Activated T-cell treated with anti-CD3 and anti-CD28 coated beads, Interleukin-2, amount 50 U/mL, for 24 hours (primary cell): ENCODE measurements at regions not wholly inside any gene's neighbourhood (a gene's known extent, or its start where the extent isn't known, plus 50 kb on each side); places are given as distances from the start of the nearest gene placed in this dataset.
"Not testable (repeated sequence)": the region's sequence is repeated elsewhere in the genome, so short reads cannot be mapped to it uniquely, and the experiment has no call there.

Experiments used
- DNase-seq: peaks from one replicate; pipeline ENCODE4 v3.0.0-alpha.2; 2020
- H3K27ac Mint-ChIP-seq: 2 replicates; pipeline ENCODE4 v1.8.0; 2020; ENCODE audit warnings: mild to moderate bottlenecking, mixed read lengths
- H3K27me3 Mint-ChIP-seq: 2 replicates; pipeline ENCODE4 v1.8.0; 2020; ENCODE audit warnings: mixed read lengths
- H3K36me3 Mint-ChIP-seq: 2 replicates; pipeline ENCODE4 v1.8.0; 2020; ENCODE audit warnings: low read depth, mixed read lengths
- H3K4me1 Mint-ChIP-seq: 2 replicates; pipeline ENCODE4 v1.8.0; 2020; ENCODE audit warnings: low read depth, mixed read lengths
- H3K4me3 Mint-ChIP-seq: 2 replicates; pipeline ENCODE4 v1.8.0; 2020; ENCODE audit warnings: mild to moderate bottlenecking, moderate library complexity, mixed read lengths
- H3K9me3 Mint-ChIP-seq: 2 replicates; pipeline ENCODE4 v1.8.0; 2020; ENCODE audit warnings: mixed read lengths

DNA sequence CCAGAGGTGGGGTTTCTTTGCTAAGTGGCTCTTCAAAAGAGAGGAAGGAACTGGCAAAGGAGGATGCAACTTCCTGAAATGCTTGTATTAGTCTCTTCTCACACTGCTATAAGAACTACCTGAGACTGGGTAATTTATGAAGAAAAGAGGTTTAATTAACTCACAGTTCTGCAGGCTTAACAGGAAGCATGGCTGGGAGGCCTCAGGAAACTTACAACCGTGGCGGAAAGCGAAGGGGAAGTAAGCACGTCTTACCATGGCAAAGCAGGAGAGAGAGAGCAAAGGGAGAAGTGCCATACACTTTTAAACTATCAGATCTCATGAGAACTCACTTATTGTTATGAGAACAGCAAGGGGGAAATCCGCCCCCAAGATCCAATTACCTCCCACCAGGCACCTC, 505.7 kb downstream of the ZNF674 start:
- no peaks in the 10 kb centered on the region for H3K36me3 Mint-ChIP-seq
- H3K4me3 Mint-ChIP-seq, result no peak overlapping the region
- DNase-seq, result no peak
- H3K4me1 Mint-ChIP-seq, result peaks cover 2% of the 10 kb centered on the region
- H3K9me3 Mint-ChIP-seq, result peaks cover 9% of the 10 kb centered on the region
- no peak overlapping the region for H3K27ac Mint-ChIP-seq
- H3K27me3 Mint-ChIP-seq, result peaks cover 53% of the 10 kb centered on the region

DNA sequence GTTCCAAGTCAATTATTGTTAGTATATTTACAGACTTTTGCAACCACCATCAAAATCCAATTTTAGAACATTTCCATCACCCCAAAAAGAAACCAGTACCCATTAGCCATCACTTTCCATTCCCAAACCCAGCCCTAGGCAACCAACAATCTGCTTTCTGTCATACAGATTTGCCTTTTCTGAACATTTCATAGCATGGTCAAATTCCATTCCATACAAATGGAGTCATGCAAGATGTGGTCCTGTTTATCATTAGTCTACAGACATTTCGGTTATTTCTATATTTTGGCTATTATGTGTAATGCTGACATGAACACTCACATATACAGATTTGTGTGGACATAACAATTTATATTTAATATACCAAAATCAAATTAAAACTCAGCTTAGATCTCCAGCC, 508.7 kb downstream of the ZNF674 start:
- Mint-ChIP-seq H3K36me3 (no peaks in the 10 kb centered on the region), H3K4me1 (peaks cover 2% of the 10 kb centered on the region), H3K4me3 (no peak overlapping the region), H3K27me3 (peaks cover 42% of the 10 kb centered on the region), H3K27ac (no peak overlapping the region), H3K9me3 (peaks cover 6% of the 10 kb centered on the region)
- DNase-seq, result no peak

DNA sequence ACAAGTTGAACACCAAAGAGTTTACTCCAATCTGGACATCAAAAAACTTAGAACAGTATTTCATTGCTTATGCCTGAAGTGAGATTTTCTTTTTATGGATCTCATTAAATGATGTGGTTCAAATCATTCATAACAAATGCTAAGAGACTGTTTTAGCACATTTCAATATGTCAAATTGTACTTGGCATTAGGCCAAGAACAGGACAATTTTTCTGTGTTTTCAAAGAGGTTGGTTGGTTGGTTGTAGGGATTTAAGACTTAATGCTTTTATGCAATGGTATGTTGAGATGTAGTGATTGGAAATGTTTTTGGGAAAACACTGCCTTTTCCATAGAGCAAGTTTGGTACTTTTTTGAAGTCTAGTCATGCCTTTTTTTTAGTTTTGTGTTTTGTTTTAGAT, 510.4 kb downstream of the ZNF674 start:
- Mint-ChIP-seq H3K36me3 (no peaks in the 10 kb centered on the region), H3K27me3 (peaks cover 44% of the 10 kb centered on the region), H3K27ac (no peak overlapping the region), H3K9me3 (no peaks in the 10 kb centered on the region), H3K4me3 (no peak overlapping the region), H3K4me1 (peaks cover 2% of the 10 kb centered on the region)
- DNase-seq, result no peak

DNA sequence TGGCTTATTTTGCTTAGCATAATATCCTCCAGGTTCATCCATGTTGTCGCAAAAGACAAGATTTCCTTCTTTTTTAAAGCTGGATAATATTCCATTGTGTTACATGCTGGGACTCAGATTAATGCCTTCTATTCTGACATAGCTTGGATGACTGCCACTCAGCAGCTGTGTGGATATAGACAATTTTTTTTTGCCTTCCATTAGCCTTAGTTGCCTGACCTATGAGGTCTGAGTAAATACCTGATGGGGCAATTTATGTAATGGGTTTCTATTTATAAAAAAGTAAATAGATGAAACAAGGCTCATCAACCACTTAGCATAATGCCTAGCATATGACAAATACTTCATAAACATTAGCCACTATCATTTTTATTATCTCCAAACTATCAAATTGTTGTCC, 515.4 kb downstream of the ZNF674 start:
- Mint-ChIP-seq H3K4me1 (no peaks in the 10 kb centered on the region), H3K27me3 (peaks cover 42% of the 10 kb centered on the region), H3K4me3 (no peak overlapping the region), H3K36me3 (no peaks in the 10 kb centered on the region), H3K27ac (no peak overlapping the region), H3K9me3 (peaks cover 1% of the 10 kb centered on the region)
- DNase-seq, result no peak

DNA sequence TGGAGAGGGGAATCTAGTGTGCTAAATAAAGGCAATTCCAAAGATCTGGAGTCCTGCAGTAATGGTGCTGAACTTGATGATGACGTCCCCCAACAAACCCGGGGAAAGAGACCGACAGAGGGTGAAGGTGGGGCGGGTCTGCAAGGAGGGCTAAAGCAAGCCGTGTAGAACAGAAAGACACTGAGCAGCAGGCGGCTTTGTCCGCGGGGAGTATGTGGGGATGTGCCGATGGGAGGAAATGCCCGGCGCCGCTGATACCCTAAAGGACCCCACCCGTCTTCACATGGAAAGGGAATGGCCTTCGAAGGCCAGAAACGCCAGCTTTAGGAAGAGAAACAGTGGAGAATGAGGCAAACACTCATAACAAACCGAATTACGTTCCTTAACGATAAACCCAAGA, 528.9 kb downstream of the ZNF674 start:
- no peak for DNase-seq
- H3K4me1 Mint-ChIP-seq, result no peaks in the 10 kb centered on the region
- no peaks in the 10 kb centered on the region for H3K36me3 Mint-ChIP-seq
- H3K4me3 Mint-ChIP-seq, result no peak overlapping the region
- no peak overlapping the region for H3K27ac Mint-ChIP-seq
- H3K9me3 Mint-ChIP-seq, result no peaks in the 10 kb centered on the region
- H3K27me3 Mint-ChIP-seq, result peaks cover 65% of the 10 kb centered on the region

DNA sequence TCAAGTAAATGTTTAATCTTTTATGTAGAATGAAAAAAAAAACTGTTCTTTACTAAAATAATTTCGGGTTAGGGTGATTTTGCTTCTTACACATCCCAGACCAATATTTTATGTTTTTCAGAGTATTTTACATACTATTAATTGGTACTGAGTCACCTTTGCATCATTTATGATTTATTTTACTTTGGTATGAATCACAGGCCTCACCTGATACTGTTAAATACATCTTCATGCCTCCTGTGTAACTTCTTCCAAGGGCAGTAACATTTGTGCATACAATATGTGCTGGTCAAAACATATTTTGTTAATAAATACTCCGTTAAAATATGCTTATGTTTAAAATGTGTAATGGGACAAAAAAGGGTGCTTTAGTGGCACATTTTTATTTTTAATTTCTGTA, 529.6 kb downstream of the ZNF674 start:
- Mint-ChIP-seq H3K4me1 (no peaks in the 10 kb centered on the region), H3K27me3 (peaks cover 64% of the 10 kb centered on the region), H3K36me3 (no peaks in the 10 kb centered on the region), H3K4me3 (no peak overlapping the region), H3K9me3 (no peaks in the 10 kb centered on the region), H3K27ac (no peak overlapping the region)
- no peak for DNase-seq

DNA sequence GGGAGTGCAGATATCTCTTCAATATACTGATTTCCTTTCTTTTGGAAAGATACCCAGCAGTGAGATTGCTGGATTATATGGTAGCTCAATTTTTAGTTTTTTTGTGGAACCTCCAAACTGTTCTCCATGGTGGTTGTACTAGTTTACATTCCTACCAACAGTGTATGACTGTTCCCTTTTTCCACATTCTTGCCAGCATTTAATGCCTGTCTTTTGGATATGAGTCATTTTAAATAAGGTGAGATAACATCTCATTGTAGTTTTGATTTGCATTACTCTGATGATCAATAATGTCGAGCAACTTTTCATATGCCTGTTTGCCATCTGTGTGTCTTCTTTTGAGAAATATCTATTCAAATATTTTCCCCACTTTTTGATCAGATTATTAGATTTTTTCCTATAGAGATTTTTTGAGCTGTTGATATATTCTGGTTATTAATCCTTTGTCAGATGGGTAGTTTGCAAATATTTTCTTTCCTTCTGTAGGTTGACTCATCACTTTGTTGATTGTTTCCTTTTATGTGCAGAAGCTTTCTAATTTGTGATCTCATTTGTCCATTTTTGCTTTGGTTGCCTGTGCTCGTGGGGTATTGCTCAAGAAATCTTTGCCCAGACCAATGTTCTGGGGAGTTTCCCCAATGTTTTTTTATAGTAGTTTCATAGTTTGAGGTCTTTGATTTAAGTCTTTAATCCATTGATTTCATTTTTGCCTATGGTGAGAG, 552.7 kb downstream of the ZNF674 start:
- Mint-ChIP-seq H3K4me1 (no peaks in the 10 kb centered on the region), H3K27ac (no peak overlapping the region), H3K27me3 (peaks cover 47% of the 10 kb centered on the region), H3K9me3 (peaks cover 13% of the 10 kb centered on the region), H3K36me3 (no peaks in the 10 kb centered on the region), H3K4me3 (no peak overlapping the region)
- no peak for DNase-seq

DNA sequence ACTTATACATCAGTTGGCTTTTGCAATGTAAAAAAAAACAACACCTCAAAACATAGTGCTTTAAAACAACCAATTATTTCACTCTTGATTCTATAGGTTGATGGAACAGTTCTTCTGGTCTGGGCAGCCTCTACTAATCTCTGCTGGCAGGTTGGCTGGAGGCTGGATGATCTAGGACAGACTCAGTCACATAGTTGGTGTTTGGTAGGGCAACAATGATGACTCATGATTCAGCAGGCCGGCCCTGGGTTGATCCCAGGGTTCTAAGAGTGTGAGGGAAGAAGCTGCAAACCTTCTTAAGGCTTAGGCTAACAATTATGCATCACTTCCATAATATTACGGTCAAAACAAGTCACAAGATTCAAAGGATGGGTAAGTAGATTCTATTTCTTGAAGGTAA, 558.2 kb downstream of the ZNF674 start:
- DNase-seq, result no peak
- H3K27me3 Mint-ChIP-seq, result peaks cover 39% of the 10 kb centered on the region
- H3K36me3 Mint-ChIP-seq, result no peaks in the 10 kb centered on the region
- no peaks in the 10 kb centered on the region for H3K4me1 Mint-ChIP-seq
- H3K4me3 Mint-ChIP-seq, result no peak overlapping the region
- no peak overlapping the region for H3K27ac Mint-ChIP-seq
- H3K9me3 Mint-ChIP-seq, result peaks cover 7% of the 10 kb centered on the region

DNA sequence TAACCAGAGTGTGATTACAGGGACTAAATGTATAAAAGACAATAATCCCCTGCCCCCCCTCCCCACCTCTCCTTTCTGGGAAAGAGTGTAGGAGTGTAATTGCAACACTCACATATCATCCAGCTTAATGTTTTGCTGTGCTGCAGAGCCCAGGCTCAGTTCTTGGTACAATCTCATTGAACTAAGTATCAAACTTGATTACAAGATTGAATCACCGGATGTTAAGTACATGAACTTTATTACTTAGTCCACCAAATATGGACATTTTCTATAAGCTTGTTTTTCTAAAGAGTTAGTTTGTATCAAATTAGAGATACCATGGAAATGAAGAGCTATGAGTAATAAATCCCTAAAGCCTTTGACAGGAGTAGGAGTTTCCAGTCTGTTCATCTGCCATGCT, 559.1 kb downstream of the ZNF674 start:
- H3K4me1 Mint-ChIP-seq, result no peaks in the 10 kb centered on the region
- no peak overlapping the region for H3K27ac Mint-ChIP-seq
- H3K36me3 Mint-ChIP-seq, result no peaks in the 10 kb centered on the region
- DNase-seq, result no peak
- H3K27me3 Mint-ChIP-seq, result peaks cover 42% of the 10 kb centered on the region
- H3K4me3 Mint-ChIP-seq, result no peak overlapping the region
- peaks cover 9% of the 10 kb centered on the region for H3K9me3 Mint-ChIP-seq

DNA sequence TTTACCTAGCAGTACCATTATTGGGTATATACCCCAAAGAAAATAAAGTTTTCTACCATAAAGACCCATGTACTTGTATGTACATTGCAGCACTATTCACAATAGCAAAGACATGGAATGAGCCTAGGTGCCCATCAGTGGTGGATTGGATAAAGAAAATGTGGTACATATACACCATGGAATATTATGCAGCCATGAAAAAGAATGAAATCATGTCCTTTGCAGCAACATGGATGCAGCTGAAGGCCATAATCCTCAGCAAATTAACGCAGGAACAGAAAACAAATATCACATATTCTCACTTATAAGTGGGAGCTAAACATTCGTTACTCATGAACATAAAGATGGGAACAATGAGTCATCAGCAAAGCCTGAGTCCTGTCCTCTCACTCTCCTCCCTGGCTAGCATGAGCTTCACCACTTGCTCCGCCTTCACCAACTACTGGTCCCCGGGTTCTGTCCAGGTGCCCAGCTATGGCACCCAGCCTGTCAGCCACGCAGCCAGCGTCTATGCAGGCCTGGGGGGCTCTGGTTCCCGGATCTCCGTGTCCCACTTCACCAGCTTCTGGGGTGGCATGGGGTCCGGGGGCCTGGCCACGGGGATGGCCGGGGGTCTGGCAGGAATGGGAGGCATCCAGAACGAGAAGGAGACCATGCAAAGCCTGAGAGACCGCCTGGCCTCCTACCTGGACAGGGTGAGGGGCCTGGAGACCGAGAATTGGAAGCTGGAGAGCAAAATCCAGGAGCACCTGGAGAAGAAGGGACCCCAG, 562.1 kb downstream of the ZNF674 start:
- not testable (repeated sequence) for H3K9me3 Mint-ChIP-seq, DNase-seq, H3K36me3 Mint-ChIP-seq, H3K4me3 Mint-ChIP-seq, H3K27ac Mint-ChIP-seq, H3K4me1 Mint-ChIP-seq
- peaks cover 43% of the 10 kb centered on the region for H3K27me3 Mint-ChIP-seq

DNA sequence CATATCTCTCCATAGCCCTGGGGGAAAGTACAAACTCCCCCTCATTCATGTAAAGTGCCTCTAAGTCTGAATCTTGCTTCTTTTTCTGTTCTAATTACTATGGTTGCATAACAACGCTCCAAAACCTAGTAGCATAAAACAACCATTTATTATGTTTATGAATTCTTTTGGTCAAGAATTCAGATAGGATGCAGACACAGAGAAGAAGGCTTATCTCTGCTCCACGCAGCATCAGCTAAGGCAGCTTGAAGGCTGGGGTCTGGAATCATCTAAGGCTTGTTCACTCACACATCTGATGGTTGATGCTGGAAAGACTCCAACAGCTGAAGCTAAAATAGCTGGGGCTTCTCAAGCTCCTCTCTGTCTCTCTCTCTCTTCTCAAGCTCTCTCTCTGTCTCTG, 564.5 kb downstream of the ZNF674 start:
- H3K4me1 Mint-ChIP-seq, result no peaks in the 10 kb centered on the region

DNA sequence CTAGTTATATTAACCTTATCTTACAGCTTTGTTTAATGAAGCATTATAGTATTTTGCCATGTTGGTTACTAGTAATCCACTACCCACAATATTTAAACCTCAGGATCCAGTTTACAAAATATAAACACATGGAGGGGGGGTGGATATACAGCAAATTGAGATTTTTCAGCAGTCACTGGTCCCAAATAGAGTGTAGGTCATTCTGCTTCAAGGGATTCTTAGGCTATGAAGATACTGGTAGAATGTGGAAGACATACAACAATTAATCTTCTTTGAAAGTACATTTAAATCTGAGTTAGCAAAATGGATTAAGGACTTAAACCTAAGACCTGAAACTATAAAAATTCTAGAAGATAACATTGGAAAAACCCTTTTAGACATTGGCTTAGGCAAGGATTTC, 569.6 kb downstream of the ZNF674 start:
- Mint-ChIP-seq H3K36me3 (no peaks in the 10 kb centered on the region), H3K4me3 (no peak overlapping the region), H3K27ac (no peak overlapping the region), H3K27me3 (peaks cover 55% of the 10 kb centered on the region), H3K4me1 (no peaks in the 10 kb centered on the region), H3K9me3 (no peaks in the 10 kb centered on the region)
- no peak for DNase-seq

More for the DNA sequence above, 564.5 kb downstream of the ZNF674 start:
- H3K4me3 Mint-ChIP-seq, result no peak overlapping the region
- peaks cover 52% of the 10 kb centered on the region for H3K27me3 Mint-ChIP-seq
- H3K27ac Mint-ChIP-seq, result no peak overlapping the region
- H3K9me3 Mint-ChIP-seq, result peaks cover 9% of the 10 kb centered on the region
- H3K36me3 Mint-ChIP-seq, result no peaks in the 10 kb centered on the region
- DNase-seq, result no peak

DNA sequence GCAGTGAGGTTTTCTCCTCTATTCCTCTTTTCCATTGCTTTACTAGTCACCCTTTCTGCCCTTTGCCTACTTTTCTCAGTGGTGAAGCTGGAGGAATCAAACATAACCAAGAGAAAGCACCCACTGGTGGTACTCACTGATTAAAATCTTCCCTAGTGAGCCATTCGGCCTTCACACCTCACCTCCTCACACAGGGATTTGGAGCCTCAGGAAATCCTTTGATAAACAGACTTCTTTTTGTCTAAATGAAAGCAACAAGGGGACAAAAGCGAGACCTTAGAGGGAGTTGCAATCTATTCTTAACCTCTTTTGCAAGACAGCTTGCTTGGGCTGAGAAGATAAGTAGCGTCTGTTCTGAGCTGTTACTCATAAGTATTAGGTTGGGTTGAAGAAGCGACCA, 572.6 kb downstream of the ZNF674 start:
- Mint-ChIP-seq H3K36me3 (no peaks in the 10 kb centered on the region), H3K4me3 (no peak overlapping the region), H3K4me1 (no peaks in the 10 kb centered on the region), H3K9me3 (no peaks in the 10 kb centered on the region), H3K27ac (no peak overlapping the region), H3K27me3 (peaks cover 51% of the 10 kb centered on the region)
- DNase-seq, result no peak

DNA sequence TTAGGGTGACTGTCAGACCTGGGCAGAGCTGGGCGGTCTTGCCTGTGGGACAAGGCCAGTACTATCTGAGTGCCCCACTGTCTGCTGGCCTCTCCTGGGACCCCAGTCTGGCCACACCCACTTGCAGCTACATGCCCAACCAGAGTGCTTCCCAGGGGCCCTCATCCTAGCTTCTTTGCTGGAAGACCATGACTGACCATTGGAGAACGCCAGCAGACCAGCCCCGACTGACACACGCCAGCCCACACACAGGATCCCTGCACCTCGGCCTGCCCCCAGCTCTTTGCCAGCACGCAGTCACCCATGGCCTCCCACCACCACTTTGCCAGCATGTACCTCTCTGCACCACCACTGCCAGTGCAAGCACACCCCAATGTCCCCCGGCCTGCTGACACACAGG, 585.7 kb downstream of the ZNF674 start:
- Mint-ChIP-seq H3K4me3 (no peak overlapping the region), H3K27me3 (peaks cover 48% of the 10 kb centered on the region), H3K4me1 (no peaks in the 10 kb centered on the region), H3K27ac (no peak overlapping the region), H3K36me3 (no peaks in the 10 kb centered on the region), H3K9me3 (peaks cover 12% of the 10 kb centered on the region)
- DNase-seq, result no peak

DNA sequence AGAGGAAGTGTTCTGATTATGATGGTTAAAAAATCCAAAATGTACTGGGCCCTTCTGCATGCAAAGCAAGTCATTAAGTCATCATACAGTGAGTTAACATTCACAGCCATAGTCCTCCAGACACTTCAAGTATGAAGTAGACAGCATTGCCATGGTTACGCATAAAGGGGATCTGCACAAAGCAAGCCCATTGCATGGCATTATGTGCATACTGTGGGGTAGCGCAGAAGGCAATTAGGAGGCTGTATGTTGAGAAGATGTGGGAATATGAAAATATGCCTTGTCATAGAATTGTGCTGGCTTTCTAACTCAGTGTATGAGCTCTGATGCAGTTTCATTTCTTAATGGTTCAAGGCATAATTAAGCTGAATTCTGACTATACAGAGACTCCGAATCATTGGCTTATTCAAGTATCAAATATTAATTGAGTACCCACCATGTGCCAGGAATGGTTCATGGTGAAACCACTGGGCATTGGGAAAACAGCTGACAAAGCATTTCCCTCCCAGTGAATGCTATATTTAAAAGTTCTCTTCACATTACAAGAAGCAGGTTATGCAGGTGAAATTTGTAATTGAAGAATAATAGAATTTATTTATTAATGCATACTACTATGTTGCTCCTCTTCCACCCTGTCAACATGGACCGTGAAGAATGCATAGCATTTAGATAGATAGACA, 588.9 kb downstream of the ZNF674 start:
- H3K27ac Mint-ChIP-seq, result no peak overlapping the region
- H3K9me3 Mint-ChIP-seq, result peaks cover 7% of the 10 kb centered on the region
- peaks cover 58% of the 10 kb centered on the region for H3K27me3 Mint-ChIP-seq
- no peak overlapping the region for H3K4me3 Mint-ChIP-seq
- H3K4me1 Mint-ChIP-seq, result peaks cover 2% of the 10 kb centered on the region
- H3K36me3 Mint-ChIP-seq, result no peaks in the 10 kb centered on the region
- DNase-seq, result no peak
